Astrocyte (in vitro differentiated cells and primary cell): ENCODE measurements at regions not wholly inside any gene's neighbourhood (a gene's known extent, or its start where the extent isn't known, plus 50 kb on each side); places are given as distances from the start of the nearest gene placed in this dataset.

ENCODE experiments used
- DNase-seq: peaks from one replicate; pipeline ENCODE4 v3.0.0-alpha.2; 2010; ENCODE audit warnings: low read depth
- FAIRE-seq: peaks from 2 replicates; lab custom pipeline; 2011; peaks lifted over from hg19 to GRCh38; lab: Jason Lieb, UNC
- H2AFZ ChIP-seq: 2 replicates; pipeline ENCODE4 v1.6.0; 2012; ENCODE audit warnings: low read depth, low read length, inconsistent platforms
- H3K27ac ChIP-seq: 2 replicates; pipeline ENCODE4 v1.5.1; 2011; ENCODE audit warnings: low read depth, low read length, inconsistent platforms
- H3K27me3 ChIP-seq: 2 replicates; pipeline ENCODE4 v1.6.0; 2011; ENCODE audit warnings: low read length, inconsistent platforms; ENCODE audit not compliant: insufficient read depth
- H3K36me3 ChIP-seq: 2 replicates; pipeline ENCODE4 v1.5.1; 2011; ENCODE audit warnings: low read length, inconsistent platforms; ENCODE audit not compliant: insufficient read depth
- H3K4me1 ChIP-seq: 2 replicates; pipeline ENCODE4 v1.5.1; 2011; ENCODE audit warnings: low read length, inconsistent platforms; ENCODE audit not compliant: insufficient read depth
- H3K4me2 ChIP-seq: 2 replicates; pipeline ENCODE4 v1.6.0; 2012; ENCODE audit warnings: low read length, inconsistent platforms
- H3K4me3 ChIP-seq: 2 replicates; pipeline ENCODE4 v1.5.1; 2011; ENCODE audit warnings: low read depth, mild to moderate bottlenecking, low read length, inconsistent platforms; ENCODE audit not compliant: insufficient read depth
- H3K79me2 ChIP-seq: 2 replicates; pipeline ENCODE4 v1.6.0; 2012; ENCODE audit warnings: mild to moderate bottlenecking, low read length, inconsistent platforms; ENCODE audit not compliant: insufficient read depth
- H3K9ac ChIP-seq: 2 replicates; pipeline ENCODE4 v1.6.0; 2012; ENCODE audit warnings: mild to moderate bottlenecking, low read length, inconsistent platforms
- H3K9me3 ChIP-seq: 2 replicates; pipeline ENCODE4 v1.5.1; 2012; ENCODE audit warnings: low read depth, mild to moderate bottlenecking, low read length, inconsistent platforms; ENCODE audit not compliant: insufficient read depth
- H4K20me1 ChIP-seq: 2 replicates; pipeline ENCODE4 v1.6.0; 2012; ENCODE audit warnings: low read length, inconsistent platforms; ENCODE audit not compliant: insufficient read depth
- H3K27ac Mint-ChIP-seq: one replicate; pipeline ENCODE4 v1.8.0; 2021; ENCODE audit warnings: mild to moderate bottlenecking, mixed read lengths; ENCODE audit not compliant: unreplicated experiment
- H3K27me3 Mint-ChIP-seq: one replicate; pipeline ENCODE4 v1.8.0; 2021; ENCODE audit warnings: low read depth, mixed read lengths; ENCODE audit not compliant: unreplicated experiment
- H3K36me3 Mint-ChIP-seq: one replicate; pipeline ENCODE4 v1.8.0; 2021; ENCODE audit warnings: low read depth, mixed read lengths; ENCODE audit not compliant: unreplicated experiment
- H3K4me1 Mint-ChIP-seq: one replicate; pipeline ENCODE4 v1.8.0; 2021; ENCODE audit warnings: low read depth, mixed read lengths; ENCODE audit not compliant: unreplicated experiment
- H3K4me3 Mint-ChIP-seq: one replicate; pipeline ENCODE4 v1.8.0; 2021; ENCODE audit warnings: mild to moderate bottlenecking, moderate library complexity, mixed read lengths; ENCODE audit not compliant: unreplicated experiment
- H3K9me3 Mint-ChIP-seq: one replicate; pipeline ENCODE4 v1.8.0; 2021; ENCODE audit warnings: mild to moderate bottlenecking, mixed read lengths; ENCODE audit not compliant: unreplicated experiment
- CTCF ChIP-seq: IDR thresholded peaks from 2 replicates; pipeline ENCODE4 v1.5.1; 2011; ENCODE audit warnings: low read depth, mild to moderate bottlenecking, inconsistent platforms, low read length, moderate library complexity; ENCODE audit not compliant: insufficient read depth
- EZH2 ChIP-seq: IDR thresholded peaks from 2 replicates; pipeline ENCODE4 v1.6.1; 2012; ENCODE audit warnings: mild to moderate bottlenecking, low read length, inconsistent platforms; ENCODE audit not compliant: insufficient read depth

- no peak overlapping the region for H3K27ac ChIP-seq
- H3K4me1 Mint-ChIP-seq: peaks cover 2% of the 10 kb centered on the region
These were observed 355.6 kb downstream of the ETV1 start for GRCh38 chr7:13633857-13634256.

GRCh38 chr7:13639396-13639795 is 350.1 kb downstream of the ETV1 start:
- FAIRE-seq (no peak), DNase-seq (no peak)
- Mint-ChIP-seq H3K27me3 (no peaks in the 10 kb centered on the region), H3K9me3 (no peaks in the 10 kb centered on the region), H3K27ac (no peak overlapping the region), H3K4me3 (no peak overlapping the region), H3K4me1 (no peaks in the 10 kb centered on the region), H3K36me3 (no peaks in the 10 kb centered on the region)
- Histone ChIP-seq H3K36me3 (no peaks in the 10 kb centered on the region), H3K4me2 (no peak overlapping the region), H4K20me1 (no peaks in the 10 kb centered on the region), H3K9ac (no peak overlapping the region), H2AFZ (no peak overlapping the region), H3K9me3 (no peaks in the 10 kb centered on the region), H3K4me1 (no peaks in the 10 kb centered on the region), H3K79me2 (no peaks in the 10 kb centered on the region), H3K27ac (no peak overlapping the region), H3K4me3 (no peak overlapping the region), H3K27me3 (no peaks in the 10 kb centered on the region)
- TF ChIP-seq EZH2 (no peak), CTCF (no peak)

More at GRCh38 chr7:13633857-13634256, 355.6 kb downstream of the ETV1 start:
- H3K36me3 ChIP-seq: no peaks in the 10 kb centered on the region
- no peaks in the 10 kb centered on the region for H4K20me1 ChIP-seq
- H3K79me2 ChIP-seq: no peaks in the 10 kb centered on the region
- no peak for TF ChIP-seq CTCF
- TF ChIP-seq EZH2: no peak
- no peak overlapping the region for H3K9ac ChIP-seq
- H3K27ac Mint-ChIP-seq: no peak overlapping the region
- no peak overlapping the region for H3K4me2 ChIP-seq
- FAIRE-seq: no peak
- peaks cover 1% of the 10 kb centered on the region for H3K4me1 ChIP-seq
- no peak overlapping the region for H3K4me3 Mint-ChIP-seq
- H3K36me3 Mint-ChIP-seq: no peaks in the 10 kb centered on the region
- no peaks in the 10 kb centered on the region for H3K27me3 Mint-ChIP-seq
- no peak overlapping the region for H3K4me3 ChIP-seq
- DNase-seq: peak; percentile 3
- H2AFZ ChIP-seq: no peak overlapping the region
- no peaks in the 10 kb centered on the region for H3K9me3 ChIP-seq
- no peaks in the 10 kb centered on the region for H3K27me3 ChIP-seq
- no peaks in the 10 kb centered on the region for H3K9me3 Mint-ChIP-seq

GRCh38 chr7:13641714-13642113 is 347.8 kb downstream of the ETV1 start:
- Mint-ChIP-seq H3K27me3 (no peaks in the 10 kb centered on the region), H3K4me1 (no peaks in the 10 kb centered on the region), H3K4me3 (no peak overlapping the region), H3K27ac (no peak overlapping the region), H3K36me3 (no peaks in the 10 kb centered on the region), H3K9me3 (no peaks in the 10 kb centered on the region)
- Histone ChIP-seq H3K9me3 (no peaks in the 10 kb centered on the region), H3K27ac (no peak overlapping the region), H3K27me3 (no peaks in the 10 kb centered on the region), H4K20me1 (no peaks in the 10 kb centered on the region), H3K4me2 (no peak overlapping the region), H3K9ac (no peak overlapping the region), H3K4me3 (no peak overlapping the region), H3K79me2 (no peaks in the 10 kb centered on the region), H2AFZ (no peak overlapping the region), H3K36me3 (no peaks in the 10 kb centered on the region), H3K4me1 (no peaks in the 10 kb centered on the region)
- TF ChIP-seq EZH2 (no peak), CTCF (no peak)
- DNase-seq (peak; percentile 63), FAIRE-seq (no peak)
